Pancreas (tissue), 10 donors: ENCODE measurements at regions not wholly inside any gene's neighbourhood (a gene's known extent, or its start where the extent isn't known, plus 50 kb on each side); places are given as distances from the start of the nearest gene placed in this dataset.

ENCODE experiments used
- ATAC-seq, 4 donors: fragments of 200-7000 bp; cut with Tn5 transposase; one replicate each; pipeline versions ENCODE4 v1.8.0 to v1.9.1; 2020; ENCODE audit warnings: mild to moderate bottlenecking in 4 of 4, moderate library complexity in 4 of 4
- DNase-seq, 6 donors: peaks; one replicate each; pipeline ENCODE4 v3.0.0-alpha.2; 2020
- FAIRE-seq: peaks from 2 replicates; lab custom pipeline; 2012; peaks lifted over from hg19 to GRCh38; lab: Jason Lieb, UNC
- H3K27ac ChIP-seq, 4 donors: fragments of 200-600 bp; sonication (generic); 1 replicate in 3 of 4; 2 replicates in 1 of 4; pipeline versions ENCODE4 v1.5.0 to v1.8.0; 2020
- H3K27me3 ChIP-seq, 4 donors: fragments of 200-600 bp; one replicate each; pipeline ENCODE4 v1.8.0; 2021
- H3K36me3 ChIP-seq, 3 donors: fragments of 200-600 bp; sonication (generic) in 1 of 3; one replicate each; pipeline versions ENCODE4 v1.5.0 to v1.8.0; 2020 to 2021
- H3K4me1 ChIP-seq, 3 donors: fragments of 200-600 bp; one replicate each; pipeline ENCODE4 v1.8.0; 2021
- H3K4me3 ChIP-seq, 4 donors: fragments of 200-600 bp; sonication (generic) in 2 of 4; one replicate each; pipeline versions ENCODE4 v1.5.0 to v1.8.0; 2020 to 2021
- H3K9me3 ChIP-seq, 4 donors: fragments of 200-600 bp; one replicate each; pipeline ENCODE4 v1.8.0; 2021
- WGBS, 2 donors: extraction: QIAGEN DNeasy Blood & Tissue Kit; methylation state at CpG; one replicate each; pipeline ENCODE4 v1.1.7; 2013; 5-methylcytosine and 5-hydroxymethylcytosine counted together
- intact Hi-C, 3 donors: fragments of 100-400 bp; cut with DNase I; formaldehyde crosslinking; loops; one replicate each; pipeline versions ENCODE4 v1.11.1 to v1.14.2; 2022
- TF ChIP-seq, protein P1 (sequence below), 4 donors: fragments of 200-600 bp; sonication (generic) in 3 of 4; IDR thresholded peaks; one replicate each; pipeline versions ENCODE4 v1.5.0 to v1.8.0; 2021; ENCODE audit warnings: antibody characterized with exemption in 4 of 4
- donor health status: healthy with polysubstance abuse.
- donor health status: DM: no; HTN: no; CAD: no; lungs with moderate emphysema.
- donor health status: DM: no; HTN: no; CAD: no.
- donor health status: control.
- donor health status: control.
- donor health status: Bipolar disorder and iron deficiency.
- donor health status: DM: yes; HTN: yes; CAD: no.
- donor health status: DM: no; HTN: no; CAD: no.
- donor health status: DM: no; HTN: no; CAD: no.
- donor health status: DM: yes; HTN: yes; CAD: no.

DNA sequence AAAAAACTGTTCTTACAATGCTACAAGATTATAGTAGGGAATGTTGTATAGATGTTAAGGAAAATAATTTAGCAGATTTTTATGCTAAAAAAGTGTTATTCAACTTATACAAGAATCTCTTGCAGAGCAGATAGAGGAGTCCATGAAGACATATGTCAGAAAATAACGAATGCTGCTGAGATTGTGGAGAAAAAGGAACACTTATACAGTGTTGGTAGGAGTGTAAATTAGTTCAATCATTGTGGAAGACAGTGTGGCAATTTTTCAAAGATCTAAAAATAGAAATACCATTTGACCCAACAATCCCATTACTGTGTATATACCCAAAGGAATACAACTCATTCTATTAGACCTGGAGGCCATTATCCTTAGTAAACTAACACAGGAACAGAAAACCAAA lies 286.2 kb upstream of the OLFM3 start:
- Histone ChIP-seq H3K4me3 (no peak overlapping the region), H3K4me1 (no peaks in the 10 kb centered on the region), H3K9me3 (no peaks in the 10 kb centered on the region), H3K36me3 (no peaks in the 10 kb centered on the region), H3K27me3 (no peaks in the 10 kb centered on the region), H3K27ac (no peak overlapping the region)
- FAIRE-seq: no peak
- DNase-seq: no peak
- intact Hi-C loops: no loop called here
- TF ChIP-seq, protein P1, sequence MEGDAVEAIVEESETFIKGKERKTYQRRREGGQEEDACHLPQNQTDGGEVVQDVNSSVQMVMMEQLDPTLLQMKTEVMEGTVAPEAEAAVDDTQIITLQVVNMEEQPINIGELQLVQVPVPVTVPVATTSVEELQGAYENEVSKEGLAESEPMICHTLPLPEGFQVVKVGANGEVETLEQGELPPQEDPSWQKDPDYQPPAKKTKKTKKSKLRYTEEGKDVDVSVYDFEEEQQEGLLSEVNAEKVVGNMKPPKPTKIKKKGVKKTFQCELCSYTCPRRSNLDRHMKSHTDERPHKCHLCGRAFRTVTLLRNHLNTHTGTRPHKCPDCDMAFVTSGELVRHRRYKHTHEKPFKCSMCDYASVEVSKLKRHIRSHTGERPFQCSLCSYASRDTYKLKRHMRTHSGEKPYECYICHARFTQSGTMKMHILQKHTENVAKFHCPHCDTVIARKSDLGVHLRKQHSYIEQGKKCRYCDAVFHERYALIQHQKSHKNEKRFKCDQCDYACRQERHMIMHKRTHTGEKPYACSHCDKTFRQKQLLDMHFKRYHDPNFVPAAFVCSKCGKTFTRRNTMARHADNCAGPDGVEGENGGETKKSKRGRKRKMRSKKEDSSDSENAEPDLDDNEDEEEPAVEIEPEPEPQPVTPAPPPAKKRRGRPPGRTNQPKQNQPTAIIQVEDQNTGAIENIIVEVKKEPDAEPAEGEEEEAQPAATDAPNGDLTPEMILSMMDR (IDR thresholded peaks at IDR 0.05): no peak
- 23 to 29% methylated on average over 1 of the region's 1 CpG for WGBS, 2 donors
- ATAC-seq: no peak

DNA sequence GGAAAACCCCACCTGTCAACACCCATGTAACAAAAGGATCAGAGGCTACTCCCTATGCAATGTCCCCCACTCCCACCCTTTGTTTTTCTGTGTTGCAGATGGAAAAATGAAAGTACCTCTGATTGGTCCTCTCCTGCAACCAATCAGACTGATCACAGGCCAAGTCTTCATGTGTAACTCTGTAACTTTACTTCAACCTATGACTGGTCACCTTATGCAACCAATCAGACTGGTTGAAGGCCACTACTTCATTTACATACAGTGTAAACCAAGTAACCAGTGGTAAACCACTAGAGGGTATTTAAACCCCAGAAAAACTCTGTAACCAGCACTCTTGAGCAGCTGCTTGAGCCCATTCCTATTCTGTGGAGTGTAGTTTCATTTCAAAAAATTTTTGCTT lies 266.3 kb upstream of the OLFM3 start:
- TF ChIP-seq, protein P1 (IDR thresholded peaks at IDR 0.05): no peak
- intact Hi-C loops: no loop called here
- Histone ChIP-seq H3K27ac (no peak overlapping the region), H3K4me3 (no peak overlapping the region), H3K36me3 (no peaks in the 10 kb centered on the region), H3K27me3 (no peaks in the 10 kb centered on the region), H3K4me1 (no peaks in the 10 kb centered on the region), H3K9me3 (no peaks in the 10 kb centered on the region)
- no peak for FAIRE-seq
- DNase-seq: no peak
- no peak for ATAC-seq

GRCh38 chr1:102252731-102253505 lies 256.2 kb upstream of the OLFM3 start:
- TF ChIP-seq, protein P1 (IDR thresholded peaks at IDR 0.05): no peak
- H3K4me3 ChIP-seq: no peak overlapping the region
- no peak for FAIRE-seq
- H3K27ac ChIP-seq: no peak overlapping the region
- ATAC-seq: no peak
- H3K4me1 ChIP-seq: no peaks in the 10 kb centered on the region
- H3K36me3 ChIP-seq: no peaks in the 10 kb centered on the region
- H3K27me3 ChIP-seq: no peaks in the 10 kb centered on the region
- DNase-seq: no peak
- WGBS, 2 donors: 56 to 71% methylated on average over 4 of the region's 4 CpGs
- intact Hi-C loops: no loop called here
- H3K9me3 ChIP-seq: no peaks in the 10 kb centered on the region

GRCh38 chr1:102241431-102242338 lies 245.0 kb upstream of the OLFM3 start:
- FAIRE-seq (no peak), DNase-seq (no peak), ATAC-seq (no peak)
- no peaks in the 10 kb centered on the region for H3K4me1 ChIP-seq
- no peaks in the 10 kb centered on the region for H3K9me3 ChIP-seq
- TF ChIP-seq, protein P1 (IDR thresholded peaks at IDR 0.05): no peak
- no peaks in the 10 kb centered on the region for H3K36me3 ChIP-seq
- H3K27me3 ChIP-seq: no peaks in the 10 kb centered on the region
- H3K27ac ChIP-seq: no peak overlapping the region
- WGBS, 2 donors: 63 to 69% methylated on average over 4 of the region's 4 CpGs
- intact Hi-C loops: no loop called here
- H3K4me3 ChIP-seq: no peak overlapping the region
